NT2/D1 (cell line): ENCODE measurements at regions not wholly inside any gene's neighbourhood (a gene's known extent, or its start where the extent isn't known, plus 50 kb on each side); places are given as distances from the start of the nearest gene placed in this dataset.

Source experiments
- YY1 ChIP-seq: IDR thresholded peaks from 2 replicates; pipeline ENCODE4 v1.6.1; 2011; ENCODE audit not compliant: insufficient read length, insufficient read depth
- ZNF274 ChIP-seq: IDR thresholded peaks from 2 replicates; pipeline ENCODE4 v1.6.1; 2011; ENCODE audit warnings: mild to moderate bottlenecking, low read depth, low read length

DNA sequence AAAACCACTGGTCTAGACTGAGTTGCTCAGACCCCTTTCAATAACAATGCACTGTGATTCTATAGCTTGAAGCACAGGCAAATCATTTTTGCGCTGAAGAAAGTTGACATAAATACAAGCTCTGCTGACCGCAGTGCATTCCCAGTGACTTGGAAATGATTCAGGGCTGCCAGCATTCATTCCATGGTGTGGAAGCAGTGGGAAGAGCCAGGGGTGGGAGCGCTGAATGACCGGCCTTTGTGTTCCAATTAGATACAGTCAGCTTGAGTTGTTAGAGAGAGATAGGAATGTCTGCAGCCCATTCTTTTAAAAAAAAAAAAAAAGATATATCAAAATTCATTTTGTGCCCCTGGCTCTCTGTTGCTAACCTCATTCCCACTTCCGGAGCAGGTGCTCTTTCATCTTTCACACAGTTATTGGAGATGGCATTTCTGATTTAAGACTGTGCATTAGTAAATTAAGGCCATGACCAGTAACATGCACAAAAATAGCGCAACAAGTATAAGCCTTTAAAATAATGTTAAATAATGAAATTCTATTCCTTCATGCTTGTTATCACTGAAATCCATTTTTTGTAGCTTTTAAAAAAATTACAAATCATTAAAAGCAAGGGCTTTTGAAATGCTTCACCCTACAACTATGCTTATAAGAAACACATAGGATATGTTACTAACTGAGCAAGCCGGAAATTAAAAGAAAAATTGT is 59.4 kb upstream of the CTLA4 start:
- TF ChIP-seq ZNF274 (no peak), YY1 (no peak)
